ENCODE measurements at regions not wholly inside any gene's neighbourhood (a gene's known extent, or its start where the extent isn't known, plus 50 kb on each side); places are given as distances from the start of the nearest gene placed in this dataset.

GRCh38 chr13:109976206-109976997 lies 190.0 kb upstream of the IRS2 start:
- no peak for DNase-seq

DNA sequence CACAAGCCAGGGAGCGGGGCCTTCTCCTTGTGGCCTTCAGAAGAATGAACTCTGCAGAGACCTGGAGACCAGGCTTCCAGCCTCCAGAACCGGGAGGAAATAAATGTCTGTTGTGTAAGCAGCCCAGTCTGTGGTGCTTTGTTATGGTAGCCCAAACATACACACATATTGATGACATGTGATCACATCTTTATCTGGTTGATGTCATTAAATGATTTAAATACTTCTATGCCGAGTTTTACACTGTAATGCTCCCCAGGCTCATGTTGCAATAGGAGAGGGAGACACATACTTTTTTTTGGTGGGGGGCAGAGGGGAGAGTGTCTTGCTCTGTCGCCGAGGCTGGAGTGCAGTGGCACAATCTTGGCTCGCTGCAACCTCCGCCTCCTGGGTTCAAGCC lies 188.0 kb upstream of the IRS2 start:
- no peak for DNase-seq

- no peak for DNase-seq
Measured at GRCh38 chr13:109973279-109973678, 186.9 kb upstream of the IRS2 start.

GRCh38 chr13:109971456-109972090 lies 185.2 kb upstream of the IRS2 start:
- no peak for DNase-seq

- DNase-seq: no peak
Measured at GRCh38 chr13:109971006-109971405, 184.6 kb upstream of the IRS2 start.

DNA sequence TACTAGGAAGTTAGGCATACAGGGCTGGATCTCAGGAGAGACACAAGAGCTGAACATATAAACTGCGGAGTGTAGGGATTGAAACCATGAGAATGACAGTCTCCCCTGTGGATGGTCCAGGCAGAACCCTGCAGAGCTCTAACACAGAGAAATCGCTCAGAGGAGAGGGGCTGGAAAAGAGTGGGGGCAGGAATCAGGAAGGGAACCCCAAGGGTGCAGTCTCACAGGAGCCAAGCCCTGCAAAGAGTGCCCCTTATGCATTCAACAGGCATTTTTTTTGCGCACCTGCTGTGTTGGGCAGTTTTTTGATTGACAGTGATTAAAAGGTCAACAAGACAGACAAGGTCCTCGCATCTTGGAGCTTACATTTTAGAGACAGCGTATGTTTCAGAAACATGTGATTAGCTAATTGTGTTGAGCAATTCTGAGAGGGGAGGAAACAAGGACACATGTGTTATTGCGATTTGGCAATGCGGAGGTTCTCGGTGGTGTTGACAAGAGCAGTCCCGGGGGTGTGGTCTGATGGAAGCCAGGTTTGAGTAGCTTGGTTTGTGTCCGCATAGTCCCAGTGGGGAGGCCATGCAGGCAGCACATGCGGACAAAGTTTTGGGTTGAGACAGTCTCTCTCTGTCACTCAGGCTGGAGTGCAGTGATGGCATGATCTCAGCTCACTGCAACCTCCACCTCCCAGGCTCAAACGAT lies 182.6 kb upstream of the IRS2 start:
- DNase-seq: no peak

- no peak for DNase-seq
Measured at GRCh38 chr13:109963960-109964563, 177.7 kb upstream of the IRS2 start.

- no peak for DNase-seq
Measured at GRCh38 chr13:109963384-109963783, 177.0 kb upstream of the IRS2 start.

DNA sequence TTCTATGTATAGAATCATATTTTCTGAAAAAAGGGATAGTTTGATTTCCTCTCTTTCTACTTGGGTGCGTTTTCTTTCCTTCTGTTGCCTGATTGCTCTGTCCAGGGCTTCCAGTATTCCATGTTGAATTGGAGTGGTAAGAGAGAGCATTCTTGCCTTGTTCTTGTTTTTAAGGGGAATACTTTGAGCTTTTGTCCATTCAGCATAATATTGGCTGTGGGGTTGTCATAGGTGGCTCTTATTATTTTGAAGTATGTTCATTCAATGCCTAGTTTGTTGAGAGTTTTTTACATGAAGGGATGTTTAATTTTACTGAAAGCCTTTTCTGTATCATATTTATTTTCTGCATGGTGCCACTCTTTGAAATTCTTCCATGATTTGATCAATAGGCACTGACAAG lies 173.5 kb upstream of the IRS2 start:
- no peak for DNase-seq

GRCh38 chr13:109957875-109958274 lies 171.5 kb upstream of the IRS2 start:
- no peak for DNase-seq

DNA sequence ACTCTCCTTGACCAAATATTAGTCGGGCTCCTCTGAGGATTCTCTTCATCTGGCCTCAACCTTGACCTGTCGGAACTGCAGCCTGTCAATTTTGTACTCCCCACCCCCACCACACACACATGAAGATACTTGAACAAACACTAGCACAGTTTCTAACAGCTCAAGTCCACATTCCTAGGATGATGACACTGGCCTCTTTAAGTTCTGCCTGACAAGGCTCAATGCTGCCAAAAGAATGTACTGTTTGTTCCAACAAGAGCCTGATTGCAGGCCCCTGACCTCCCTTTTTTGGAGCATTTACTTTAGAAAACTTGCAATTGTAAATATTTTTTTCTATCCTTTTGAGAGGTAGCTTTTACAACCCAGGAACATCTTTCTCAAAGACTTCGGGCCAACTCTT lies 169.2 kb upstream of the IRS2 start:
- no peak for DNase-seq

GRCh38 chr13:109954441-109954840 lies 168.1 kb upstream of the IRS2 start:
- DNase-seq: no peak

DNA sequence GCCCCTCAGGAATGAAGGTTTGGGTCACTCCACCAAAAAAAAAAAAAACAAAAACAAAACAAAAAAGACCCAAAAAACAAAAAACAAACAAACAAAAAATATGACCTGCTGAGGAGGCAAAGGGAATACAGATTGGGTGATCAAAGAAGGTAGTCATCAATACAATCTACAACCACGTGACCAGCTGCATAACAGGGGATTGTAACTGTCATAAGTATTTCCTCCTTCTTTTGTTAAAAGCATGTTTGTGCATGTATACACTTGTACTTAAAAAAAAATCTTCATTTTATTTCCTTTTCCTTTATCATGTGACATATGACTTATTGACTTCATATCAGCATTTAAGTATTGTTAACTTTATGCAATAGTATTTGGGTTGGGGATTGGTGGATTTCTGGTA lies 165.1 kb upstream of the IRS2 start:
- DNase-seq: no peak

GRCh38 chr13:109949397-109949796 lies 163.0 kb upstream of the IRS2 start:
- no peak for DNase-seq

DNA sequence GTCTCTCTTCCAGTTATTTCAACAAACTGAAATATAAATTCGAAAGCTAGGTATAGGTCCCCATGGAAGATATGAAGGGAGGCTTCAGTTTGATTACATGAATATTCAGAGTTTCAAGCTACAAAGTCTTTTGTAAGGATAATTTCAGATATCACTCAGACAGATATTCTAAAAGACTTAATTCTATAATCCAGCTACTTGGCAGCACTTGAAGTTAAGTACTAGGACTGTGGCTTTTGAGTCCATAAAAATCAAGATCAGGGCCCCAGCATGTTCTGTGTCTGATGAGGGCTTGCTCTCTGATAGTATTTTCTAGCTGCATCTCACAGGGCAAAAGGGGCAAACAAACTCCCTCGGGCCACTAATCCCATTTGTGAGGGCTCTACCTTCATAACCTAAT lies 160.6 kb upstream of the IRS2 start:
- no peak for DNase-seq

DNA sequence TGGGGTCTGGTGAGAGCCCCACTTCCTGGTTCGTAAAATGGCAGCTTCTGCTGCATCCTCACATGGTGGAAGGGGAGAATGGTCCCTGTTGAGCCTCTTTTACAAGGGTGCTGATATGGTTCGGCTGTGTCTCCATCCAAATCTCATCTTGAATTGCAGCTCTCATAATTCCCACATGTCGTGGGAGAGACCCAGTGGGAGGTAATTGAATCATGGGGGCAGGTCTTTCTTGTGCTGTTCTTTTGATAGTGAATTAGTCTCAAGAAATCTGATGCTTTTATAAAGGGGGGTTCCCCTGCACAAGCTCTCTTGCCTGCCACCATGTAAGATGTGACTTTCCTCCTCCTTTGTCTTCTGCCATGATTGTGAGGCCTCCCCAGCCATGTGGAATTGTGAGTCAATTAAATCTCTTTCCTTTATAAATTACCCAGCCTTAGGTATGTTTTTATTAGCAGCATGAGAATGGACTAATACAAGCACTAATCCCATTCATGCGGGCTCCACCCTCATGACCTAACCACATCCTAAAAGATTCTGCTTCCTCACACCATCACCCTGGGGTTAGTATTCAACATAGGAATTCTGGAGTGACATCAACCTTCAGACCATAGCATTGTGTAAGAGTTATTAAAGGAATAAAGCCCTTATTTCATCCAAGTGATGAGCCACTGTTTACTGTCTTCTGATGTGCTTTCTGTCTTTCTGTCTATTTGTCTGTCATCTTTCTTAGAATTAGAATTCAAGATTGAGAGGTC lies 159.0 kb upstream of the IRS2 start:
- no peak for DNase-seq

DNA sequence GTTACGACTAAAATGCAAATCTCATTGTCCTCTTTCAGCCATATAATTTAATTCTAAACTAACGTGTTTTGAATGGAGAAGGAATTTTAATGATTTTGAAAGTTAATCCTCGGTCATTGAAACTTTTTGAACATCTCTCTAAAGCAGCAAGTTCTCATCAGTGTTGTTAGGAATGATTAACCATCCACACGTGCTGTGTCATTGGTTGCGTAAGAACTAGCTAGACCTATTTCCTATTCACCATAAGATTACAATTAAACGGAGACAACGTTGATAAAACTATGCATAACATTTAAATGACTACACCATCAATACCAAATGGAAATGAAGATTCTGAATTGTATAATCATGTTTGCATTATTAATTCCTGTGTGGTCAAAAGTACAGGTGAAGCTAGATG lies 155.6 kb upstream of the IRS2 start:
- no peak for DNase-seq

DNA sequence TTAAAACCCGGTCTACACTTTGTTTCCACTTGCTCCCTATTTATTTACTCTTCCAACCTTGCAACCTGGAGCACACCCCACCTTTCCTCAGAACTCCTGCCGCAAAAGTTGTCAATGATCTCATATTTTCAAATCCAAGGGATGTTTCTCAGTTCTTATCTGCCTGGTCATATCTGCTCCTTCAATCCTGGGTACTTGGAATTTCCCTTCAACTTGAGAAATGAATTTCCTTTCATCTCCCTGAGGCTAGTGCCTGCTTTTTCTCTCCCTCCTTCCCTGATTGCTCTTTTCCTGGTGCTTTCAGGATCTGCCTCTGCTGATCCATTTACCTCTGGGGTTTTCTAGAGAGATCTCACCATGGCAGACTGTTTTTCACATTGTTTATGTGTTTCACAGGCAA lies 154.8 kb upstream of the IRS2 start:
- DNase-seq: no peak

GRCh38 chr13:109940637-109941036 lies 154.3 kb upstream of the IRS2 start:
- DNase-seq: no peak

DNA sequence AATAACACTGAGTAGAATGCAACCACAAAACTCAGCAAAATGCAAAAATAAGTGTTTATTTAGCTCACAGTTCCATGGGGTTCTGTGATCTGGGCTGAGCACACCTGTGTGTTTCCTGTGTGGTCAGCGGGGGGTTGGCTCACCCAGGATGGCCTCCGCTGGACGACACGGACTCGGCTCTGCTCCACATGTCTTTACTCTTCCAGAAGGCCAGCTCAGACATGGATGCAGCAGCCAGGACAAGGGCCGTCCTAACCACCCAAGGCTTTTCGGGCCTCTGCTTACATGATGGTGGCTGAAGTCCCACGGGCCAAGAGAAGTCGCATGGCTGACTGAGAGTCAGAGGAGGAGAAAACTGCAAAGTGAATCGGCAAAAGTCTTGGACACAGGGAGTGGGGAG lies 153.5 kb upstream of the IRS2 start:
- DNase-seq: no peak

DNA sequence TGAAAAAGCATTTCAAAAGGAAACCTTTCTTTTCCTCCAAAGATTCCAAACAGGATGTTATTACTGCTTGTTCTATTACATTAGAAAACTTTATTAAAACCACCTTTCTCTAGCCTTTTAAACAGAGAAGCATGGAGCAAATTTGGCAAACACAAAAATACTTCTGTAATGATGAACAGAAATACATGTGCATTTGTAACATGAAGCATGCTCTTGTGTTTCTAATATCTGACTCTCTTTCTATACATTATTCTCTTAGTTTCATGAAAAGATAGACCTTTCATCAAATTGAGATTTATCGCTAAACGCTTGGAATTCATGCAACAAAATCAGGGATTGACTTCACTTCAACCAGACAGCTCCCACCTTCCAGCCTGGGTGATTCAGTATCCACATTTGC lies 152.8 kb upstream of the IRS2 start:
- no peak for DNase-seq

- DNase-seq: no peak
Measured at GRCh38 chr13:109938255-109938936, 152.0 kb upstream of the IRS2 start.

Data from SIG-M5 (cell line).